Raji (cell line): ENCODE measurements at regions not wholly inside any gene's neighbourhood (a gene's known extent, or its start where the extent isn't known, plus 50 kb on each side); places are given as distances from the start of the nearest gene placed in this dataset.

Experiments
- POLR2A ChIP-seq: IDR thresholded peaks from 2 replicates; pipeline ENCODE4 v1.6.1; 2011; ENCODE audit warnings: low read depth, low read length, control low read depth; ENCODE audit not compliant: insufficient read depth

DNA sequence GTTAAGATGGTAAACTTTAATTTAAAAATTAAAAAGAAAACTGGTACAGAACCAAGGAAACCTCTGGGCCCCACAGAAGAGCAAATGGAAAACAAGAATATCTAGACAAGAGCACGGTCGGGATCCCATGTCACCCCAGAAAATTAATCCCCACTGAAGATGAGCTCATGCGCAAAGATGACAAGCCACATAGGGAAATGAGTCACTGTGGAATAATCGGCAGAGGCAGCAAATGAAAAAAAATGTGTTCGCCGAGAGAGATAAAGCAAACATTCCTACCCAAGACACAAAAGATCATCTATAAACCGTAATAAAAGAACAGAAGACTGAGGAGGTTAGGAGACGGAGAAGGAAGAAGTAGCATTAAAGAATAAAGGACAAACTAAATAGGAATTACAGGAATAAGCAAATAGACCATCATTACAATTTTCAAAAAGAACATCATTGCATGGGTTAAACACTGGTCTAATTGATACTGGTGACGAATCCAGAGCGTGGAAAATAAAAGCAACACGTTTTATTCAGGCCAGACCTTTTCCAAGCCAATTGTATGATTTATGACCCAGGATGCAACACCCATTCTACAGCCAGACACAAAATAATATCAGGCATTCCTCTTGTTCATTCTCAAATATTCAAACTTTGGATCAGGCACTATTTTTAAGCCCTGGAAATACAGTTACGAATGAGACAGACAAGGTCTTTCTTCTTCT, 138.0 kb upstream of the ARID1B start:
- no peak for TF ChIP-seq POLR2A

DNA sequence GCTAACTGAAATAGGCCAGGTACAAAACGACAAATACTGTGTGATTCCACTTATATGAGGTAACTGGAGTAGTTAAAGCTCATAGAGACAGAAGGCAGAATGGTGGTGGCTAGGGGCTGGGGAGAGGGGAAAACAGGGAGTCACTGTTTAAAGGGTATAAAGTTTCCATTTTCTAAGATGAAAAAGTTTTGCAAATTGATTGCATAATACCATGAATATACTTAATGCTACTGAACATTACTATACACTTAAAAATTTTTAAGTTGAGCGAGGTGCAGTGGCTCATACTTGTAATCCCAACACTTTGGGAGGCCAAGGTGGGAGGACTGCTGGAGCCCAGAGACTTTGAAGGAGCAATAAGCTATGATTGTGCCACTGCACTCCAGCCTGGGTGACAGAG, 138.6 kb upstream of the ARID1B start:
- TF ChIP-seq POLR2A = no peak

GRCh38 chr6:156634951-156635371, 142.2 kb upstream of the ARID1B start:
- no peak for TF ChIP-seq POLR2A

DNA sequence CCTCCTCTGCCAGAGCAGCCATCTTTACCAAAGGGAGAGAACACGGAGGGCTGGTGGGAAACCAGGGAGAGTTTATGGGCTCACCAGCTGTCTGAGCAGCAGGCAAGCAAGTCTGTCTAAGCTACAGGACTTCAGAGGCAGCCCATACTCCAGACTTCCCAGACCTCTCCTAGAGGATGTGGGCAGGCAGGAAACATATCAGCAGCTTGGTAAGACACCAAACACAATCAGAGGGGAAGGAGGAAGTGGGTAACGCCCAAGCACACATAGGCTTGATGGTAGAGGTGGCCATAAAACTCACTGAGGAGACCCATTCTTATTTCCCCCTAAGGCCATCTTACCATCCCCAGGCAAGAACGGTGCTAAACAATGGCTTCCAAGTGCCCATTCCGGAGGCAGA, 143.1 kb upstream of the ARID1B start:
- no peak for TF ChIP-seq POLR2A

GRCh38 chr6:156633291-156633690, 143.9 kb upstream of the ARID1B start:
- TF ChIP-seq POLR2A = no peak

DNA sequence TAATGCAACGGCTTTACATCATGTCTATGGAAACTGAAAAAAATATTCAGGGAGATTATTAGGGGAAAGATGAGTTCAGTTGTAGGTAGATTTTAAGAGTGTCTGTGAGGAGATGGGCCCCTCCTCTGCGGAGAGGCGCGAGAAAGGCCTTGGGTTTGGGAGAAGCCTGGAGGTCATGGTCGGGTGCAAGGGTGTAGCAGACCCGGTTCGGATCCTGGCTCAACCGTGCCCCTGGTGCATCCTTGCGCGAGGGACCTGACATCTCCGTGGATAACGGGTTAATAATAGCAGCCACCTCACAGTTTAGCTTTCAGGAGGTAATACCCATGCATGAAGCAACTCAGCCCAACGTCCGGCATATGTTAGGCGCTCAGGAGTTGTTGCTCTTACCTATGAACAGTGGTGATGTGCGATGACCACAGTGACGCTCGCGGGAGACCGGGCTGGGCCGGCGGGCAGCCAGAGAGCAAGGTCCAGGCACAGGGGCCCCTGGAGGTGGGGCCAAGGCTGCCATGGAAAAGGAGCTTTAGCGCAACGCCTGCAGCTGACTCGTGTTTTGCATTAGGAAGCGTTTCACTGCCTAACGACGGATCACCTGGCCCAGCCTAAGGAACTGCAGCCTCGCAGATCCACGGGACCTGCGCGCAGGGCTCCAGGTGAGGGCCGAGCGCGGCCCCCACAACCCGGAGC, 146.4 kb upstream of the ARID1B start:
- TF ChIP-seq POLR2A = no peak

GRCh38 chr6:156628805-156629204, 148.4 kb upstream of the ARID1B start:
- no peak for TF ChIP-seq POLR2A

- TF ChIP-seq POLR2A = no peak
Measured at GRCh38 chr6:156627524-156627923, 149.7 kb upstream of the ARID1B start.

GRCh38 chr6:156622185-156622584, 155.0 kb upstream of the ARID1B start:
- no peak for TF ChIP-seq POLR2A

GRCh38 chr6:156620331-156620730, 156.8 kb upstream of the ARID1B start:
- no peak for TF ChIP-seq POLR2A

- no peak for TF ChIP-seq POLR2A
Measured at GRCh38 chr6:156618600-156619205, 158.5 kb upstream of the ARID1B start.

DNA sequence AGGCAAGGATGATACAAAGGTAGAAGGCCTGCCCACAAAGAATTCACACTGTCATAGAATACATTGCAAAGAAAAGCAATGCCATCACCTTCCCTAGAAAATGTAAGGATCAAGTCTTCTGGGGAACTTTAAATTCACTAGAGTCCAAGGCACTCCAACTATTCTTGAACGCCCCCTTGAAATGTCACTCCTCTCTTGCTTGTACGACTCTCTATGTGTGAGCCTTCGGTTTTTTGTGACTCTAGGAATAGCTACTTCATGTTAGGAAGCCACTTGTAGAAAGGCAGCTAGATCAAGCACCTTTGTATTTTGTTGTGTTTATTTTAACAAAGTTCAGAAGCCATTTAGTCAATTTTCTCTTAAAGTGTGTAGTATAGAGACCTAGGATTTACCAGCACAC, 159.2 kb upstream of the ARID1B start:
- no peak for TF ChIP-seq POLR2A

DNA sequence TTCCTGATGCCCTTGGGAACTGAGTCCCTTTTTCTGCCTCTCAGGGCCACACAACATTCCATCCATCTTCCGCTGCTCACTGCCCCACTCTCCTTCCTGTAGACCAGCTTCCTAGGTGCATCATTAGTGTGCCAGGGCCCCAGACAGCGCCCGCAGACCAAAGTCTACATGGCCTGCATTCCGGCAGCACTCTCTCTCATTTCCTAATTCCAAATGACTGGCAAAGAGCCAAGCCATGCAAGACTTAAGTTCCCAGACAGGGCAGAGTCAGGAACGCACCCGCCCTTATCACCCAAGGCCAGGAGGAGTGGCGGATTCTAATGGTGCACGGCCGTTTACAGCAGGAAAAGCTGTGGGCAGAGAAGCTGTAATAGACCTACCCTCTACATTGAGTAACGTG, 159.8 kb upstream of the ARID1B start:
- TF ChIP-seq POLR2A = no peak

- no peak for TF ChIP-seq POLR2A
Measured at GRCh38 chr6:156616495-156616894, 160.7 kb upstream of the ARID1B start.

GRCh38 chr6:156613996-156614395, 163.2 kb upstream of the ARID1B start:
- TF ChIP-seq POLR2A = no peak

DNA sequence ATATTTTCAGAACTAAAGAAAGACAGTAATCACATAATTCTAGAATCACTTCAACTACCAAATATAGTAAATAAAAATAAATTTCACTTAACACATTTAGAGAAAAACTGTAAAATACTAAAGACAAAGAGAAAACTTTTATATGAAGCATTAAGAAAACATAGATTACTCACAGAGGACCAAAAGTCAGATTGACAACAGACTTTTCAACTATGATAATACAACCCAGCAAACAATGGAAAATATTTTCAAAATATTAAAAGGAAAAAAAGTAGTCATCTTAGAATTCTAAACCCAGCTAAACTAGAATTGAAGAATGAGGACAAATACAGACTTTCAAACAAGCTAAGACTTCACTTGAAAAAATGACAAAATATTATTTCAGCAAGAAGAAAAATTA, 164.8 kb upstream of the ARID1B start:
- no peak for TF ChIP-seq POLR2A
